OCI-LY1 (cell line): ENCODE measurements at regions not wholly inside any gene's neighbourhood (a gene's known extent, or its start where the extent isn't known, plus 50 kb on each side); places are given as distances from the start of the nearest gene placed in this dataset.

Experiments used
- H2AFZ ChIP-seq: fragments of 200-600 bp; sonication (generic), shearing (Covaris generic); 2 replicates; pipeline ENCODE4 v1.6.0; 2014; ENCODE audit warnings: antibody characterized with exemption, mild to moderate bottlenecking, low read length
- H3F3A ChIP-seq: fragments of 200-600 bp; sonication (generic), shearing (Covaris generic); 2 replicates; pipeline ENCODE4 v1.6.0; 2014; ENCODE audit warnings: mild to moderate bottlenecking, antibody characterized with exemption, low read length, moderate library complexity; ENCODE audit not compliant: insufficient read depth
- H3K27ac ChIP-seq: fragments of 200-600 bp; sonication (generic); 2 replicates; pipeline ENCODE4 v1.5.1; 2014; ENCODE audit warnings: low read length, mixed run types, mild to moderate bottlenecking, low read depth; ENCODE audit not compliant: poor library complexity, severe bottlenecking
- H3K27me3 ChIP-seq: fragments of 200-600 bp; sonication (generic); 2 replicates; pipeline ENCODE4 v1.6.0; 2014; ENCODE audit warnings: antibody characterized with exemption, mild to moderate bottlenecking, low read length, moderate library complexity; ENCODE audit not compliant: insufficient read depth
- H3K36me3 ChIP-seq: fragments of 200-600 bp; sonication (generic); 2 replicates; pipeline ENCODE4 v1.6.1; 2014; ENCODE audit warnings: mild to moderate bottlenecking, antibody characterized with exemption, low read length, moderate library complexity, mixed read lengths; ENCODE audit not compliant: insufficient read depth
- H3K4me1 ChIP-seq: fragments of 200-600 bp; sonication (generic); 2 replicates; pipeline ENCODE4 v1.5.1; 2014; ENCODE audit warnings: mild to moderate bottlenecking, low read length, moderate library complexity; ENCODE audit not compliant: insufficient read depth, severe bottlenecking
- H3K4me2 ChIP-seq: fragments of 200-600 bp; sonication (generic), shearing (Covaris generic); 2 replicates; pipeline ENCODE4 v1.6.1; 2014; ENCODE audit warnings: low read length
- H3K4me3 ChIP-seq: fragments of 200-600 bp; sonication (generic); 2 replicates; pipeline ENCODE4 v1.5.1; 2014; ENCODE audit warnings: low read length, low read depth, mild to moderate bottlenecking, mixed read lengths; ENCODE audit not compliant: poor library complexity, severe bottlenecking
- H3K79me2 ChIP-seq: fragments of 200-600 bp; shearing (Covaris generic); 2 replicates; pipeline ENCODE4 v1.6.1; 2016; ENCODE audit warnings: mixed run types, low read length, mixed read lengths; ENCODE audit not compliant: insufficient read depth
- H3K9ac ChIP-seq: fragments of 200-600 bp; sonication (generic), shearing (Covaris generic); 2 replicates; pipeline ENCODE4 v1.6.1; 2014; ENCODE audit warnings: mild to moderate bottlenecking, low read length, mixed read lengths
- H3K9me2 ChIP-seq: fragments of 200-600 bp; sonication (generic), shearing (Covaris generic); 2 replicates; pipeline ENCODE4 v1.6.1; 2014; ENCODE audit warnings: low read depth, mild to moderate bottlenecking, low read length, mixed read lengths
- H3K9me3 ChIP-seq: fragments of 200-600 bp; shearing (Covaris generic); 2 replicates; pipeline ENCODE4 v1.6.1; 2014; ENCODE audit warnings: low read length, mixed read lengths
- H4K20me1 ChIP-seq: fragments of 200-600 bp; sonication (generic), shearing (Covaris generic); 2 replicates; pipeline ENCODE4 v1.6.0; 2016; ENCODE audit warnings: mild to moderate bottlenecking, low read length; ENCODE audit not compliant: insufficient read depth
- CTCF ChIP-seq: fragments of 200-600 bp; sonication (generic), shearing (Covaris generic); IDR thresholded peaks from 2 replicates; pipeline ENCODE4 v1.5.1; 2017; ENCODE audit warnings: mild to moderate bottlenecking, antibody characterized with exemption, low read length, moderate library complexity, mixed read lengths
- EZH2 ChIP-seq: fragments of 200-600 bp; sonication (generic), shearing (Covaris generic); IDR thresholded peaks from 2 replicates; pipeline ENCODE4 v1.8.0; 2017; ENCODE audit warnings: borderline replicate concordance, mixed run types, mild to moderate bottlenecking, antibody characterized with exemption, low read length, moderate library complexity, mixed read lengths

- Histone ChIP-seq H3K27me3 (no peaks in the 10 kb centered on the region), H3K4me1 (no peaks in the 10 kb centered on the region), H3F3A (no peaks in the 10 kb centered on the region), H3K4me2 (no peak overlapping the region), H3K4me3 (no peak overlapping the region), H2AFZ (no peak overlapping the region), H3K27ac (no peak overlapping the region), H3K9me2 (no peaks in the 10 kb centered on the region), H4K20me1 (no peaks in the 10 kb centered on the region), H3K9ac (no peak overlapping the region), H3K79me2 (no peaks in the 10 kb centered on the region), H3K9me3 (no peaks in the 10 kb centered on the region), H3K36me3 (no peaks in the 10 kb centered on the region)
- TF ChIP-seq CTCF (no peak), EZH2 (no peak)
Observed at GRCh38 chr3:64943866-64944265, 256.1 kb upstream of the ADAMTS9 start.

- no peak overlapping the region for H3K4me2 ChIP-seq
- TF ChIP-seq EZH2 (no peak), CTCF (no peak)
Observed at GRCh38 chr3:64940596-64941348, 253.0 kb upstream of the ADAMTS9 start.

GRCh38 chr3:64939747-64940450 lies 252.1 kb upstream of the ADAMTS9 start:
- Histone ChIP-seq H4K20me1 (no peaks in the 10 kb centered on the region), H3K4me3 (no peak overlapping the region), H2AFZ (no peak overlapping the region), H3K9me2 (no peaks in the 10 kb centered on the region), H3K27me3 (peaks cover 3% of the 10 kb centered on the region; the same call in 1 of the 2 replicates), H3F3A (no peaks in the 10 kb centered on the region), H3K79me2 (no peaks in the 10 kb centered on the region), H3K36me3 (no peaks in the 10 kb centered on the region), H3K4me2 (no peak overlapping the region), H3K9me3 (no peaks in the 10 kb centered on the region), H3K27ac (no peak overlapping the region), H3K9ac (no peak overlapping the region), H3K4me1 (no peaks in the 10 kb centered on the region)
- TF ChIP-seq EZH2 (no peak), CTCF (no peak)

More at GRCh38 chr3:64940596-64941348, 253.0 kb upstream of the ADAMTS9 start:
- no peak overlapping the region for H3K27ac ChIP-seq
- H3K36me3 ChIP-seq = no peaks in the 10 kb centered on the region
- no peaks in the 10 kb centered on the region for H3K4me1 ChIP-seq
- no peaks in the 10 kb centered on the region for H4K20me1 ChIP-seq
- no peak overlapping the region for H2AFZ ChIP-seq
- H3K9me2 ChIP-seq = no peaks in the 10 kb centered on the region
- no peaks in the 10 kb centered on the region for H3K9me3 ChIP-seq
- peaks cover 3% of the 10 kb centered on the region; the same call in 1 of the 2 replicates for H3K27me3 ChIP-seq
- H3F3A ChIP-seq = no peaks in the 10 kb centered on the region
- no peak overlapping the region for H3K4me3 ChIP-seq
- H3K9ac ChIP-seq = no peak overlapping the region
- no peaks in the 10 kb centered on the region for H3K79me2 ChIP-seq
